ENCODE measurements at regions not wholly inside any gene's neighbourhood (a gene's known extent, or its start where the extent isn't known, plus 50 kb on each side); places are given as distances from the start of the nearest gene placed in this dataset.

GRCh38 chr9:135220601-135221575 is 133.4 kb downstream of the OLFM1 start:
- no peak for DNase-seq (ENCODE audit: low spot score)

- no peak for DNase-seq (ENCODE audit: low spot score)
Measured at GRCh38 chr9:135221576-135221950, 134.1 kb downstream of the OLFM1 start.

- DNase-seq (ENCODE audit: low spot score): no peak
Measured at GRCh38 chr9:135221951-135222631, 134.6 kb downstream of the OLFM1 start.

GRCh38 chr9:135222881-135223760 is 135.7 kb downstream of the OLFM1 start:
- DNase-seq (ENCODE audit: low spot score): no peak

- DNase-seq (ENCODE audit: low spot score): no peak
Measured at GRCh38 chr9:135223831-135224230, 136.4 kb downstream of the OLFM1 start.

GRCh38 chr9:135224286-135224877 is 136.9 kb downstream of the OLFM1 start:
- DNase-seq (ENCODE audit: low spot score): no peak

GRCh38 chr9:135224921-135225541 is 137.6 kb downstream of the OLFM1 start:
- no peak for DNase-seq (ENCODE audit: low spot score)

GRCh38 chr9:135225619-135226228 is 138.3 kb downstream of the OLFM1 start:
- DNase-seq (ENCODE audit: low spot score): no peak

- DNase-seq (ENCODE audit: low spot score): no peak
Measured at GRCh38 chr9:135226369-135227050, 139.0 kb downstream of the OLFM1 start.

GRCh38 chr9:135227641-135228251 is 140.3 kb downstream of the OLFM1 start:
- DNase-seq (ENCODE audit: low spot score): no peak

GRCh38 chr9:135228345-135228982 is 141.0 kb downstream of the OLFM1 start:
- no peak for DNase-seq (ENCODE audit: low spot score)

GRCh38 chr9:135228983-135229625 is 141.6 kb downstream of the OLFM1 start:
- DNase-seq (ENCODE audit: low spot score): no peak

- DNase-seq (ENCODE audit: low spot score): no peak
Measured at GRCh38 chr9:135229701-135230385, 142.4 kb downstream of the OLFM1 start.

GRCh38 chr9:135230386-135230765 is 142.9 kb downstream of the OLFM1 start:
- no peak for DNase-seq (ENCODE audit: low spot score)

- no peak for DNase-seq (ENCODE audit: low spot score)
Measured at GRCh38 chr9:135230817-135231520, 143.5 kb downstream of the OLFM1 start.

- DNase-seq (ENCODE audit: low spot score): no peak
Measured at GRCh38 chr9:135239100-135239768, 151.8 kb downstream of the OLFM1 start.

GRCh38 chr9:135239769-135240141 is 152.3 kb downstream of the OLFM1 start:
- no peak for DNase-seq (ENCODE audit: low spot score)

All from Ammon's horn (tissue), 1 donor.